GM12878 (cell line): ENCODE measurements at regions not wholly inside any gene's neighbourhood (a gene's known extent, or its start where the extent isn't known, plus 50 kb on each side); places are given as distances from the start of the nearest gene placed in this dataset.

Experiments
- ATAC-seq: fragments of 200-7000 bp; cut with Tn5 transposase; 3 replicates; pipeline ENCODE4 v1.9.1; 2020; ENCODE audit warnings: mild to moderate bottlenecking, moderate library complexity
- BruUV-seq: library from RNA; stranded (reverse); fragments of 400-500 nt; replicated peaks from 2 replicates; lab custom pipeline; 2021; lab: Mats Ljungman, UMichigan
- CTCF ChIA-PET: fragments of 300-600 bp; sonication (Branson Sonifier 250); formaldehyde crosslinking; extraction: SDS; loops from one replicate; lab custom pipeline; 2021; ENCODE audit warnings: inconsistent platforms; lab: Yijun Ruan, JAX
- POLR2A ChIA-PET: fragments of 350-600 bp; formaldehyde crosslinking; extraction: SDS; loops from one replicate; lab custom pipeline; 2021; ENCODE audit warnings: inconsistent platforms; lab: Charles Lee
- RAD21 ChIA-PET: fragments of 300-600 bp; sonication (Branson Sonifier 250); formaldehyde crosslinking; loops from one replicate; lab custom pipeline; 2023; ENCODE audit warnings: antibody characterized with exemption; ENCODE audit not compliant: unreplicated experiment; lab: Charles Lee
- SMC1A ChIA-PET: fragments of 300-600 bp; sonication (Branson Sonifier 250); formaldehyde crosslinking; loops from one replicate; lab custom pipeline; 2023; ENCODE audit not compliant: unreplicated experiment, uncharacterized antibody; lab: Charles Lee
- DNase-seq: peaks from one replicate; pipeline ENCODE4 v3.0.0-alpha.2; 2011; ENCODE audit warnings: low read depth, low spot score
- FAIRE-seq: peaks from 3 replicates; lab custom pipeline; 2011; peaks lifted over from hg19 to GRCh38; lab: Jason Lieb, UNC
- H2AFZ ChIP-seq: 2 replicates; pipeline ENCODE4 v1.6.0; 2011; ENCODE audit warnings: low read depth, low read length, control low read depth; ENCODE audit not compliant: control insufficient read depth
- H3K27ac ChIP-seq: 2 replicates; pipeline ENCODE4 v1.5.1; 2011; ENCODE audit warnings: control low read depth; ENCODE audit not compliant: control insufficient read depth, insufficient read depth
- H3K27me3 ChIP-seq, 2 experiments: replicated peaks in 1 of 2; 2 replicates each; pipeline versions ENCODE4 v1.6.0 to v1.6.1; 2011; ENCODE audit warnings: low read length in 1 of 2; ENCODE audit not compliant: control insufficient read depth in 2 of 2, insufficient read depth in 2 of 2
- H3K36me3 ChIP-seq, 2 experiments: 2 replicates each; pipeline ENCODE4 v1.5.1; 2011; ENCODE audit warnings: low read length in 1 of 2; ENCODE audit not compliant: control insufficient read depth in 2 of 2, insufficient read depth in 2 of 2
- H3K4me1 ChIP-seq: 2 replicates; pipeline ENCODE4 v1.6.1; 2011; ENCODE audit warnings: mild to moderate bottlenecking, low read length, moderate library complexity, mixed read lengths; ENCODE audit not compliant: control insufficient read depth, insufficient read depth
- H3K4me2 ChIP-seq: 2 replicates; pipeline ENCODE4 v1.6.0; 2011; ENCODE audit warnings: control low read depth; ENCODE audit not compliant: control insufficient read depth, insufficient read depth
- H3K4me3 ChIP-seq: fragments of 200-600 bp; sonication (generic); 2 replicates; pipeline ENCODE4 v1.5.1; 2016
- H3K79me2 ChIP-seq: 2 replicates; pipeline ENCODE4 v1.6.0; 2011; ENCODE audit warnings: low read length; ENCODE audit not compliant: control insufficient read depth, insufficient read depth
- H3K9ac ChIP-seq: 2 replicates; pipeline ENCODE4 v1.8.0; 2011; ENCODE audit warnings: low read length, control low read depth, mixed read lengths; ENCODE audit not compliant: control insufficient read depth, insufficient read depth
- H3K9me3 ChIP-seq: replicated peaks from 3 replicates; pipeline ENCODE4 v1.5.1; 2011; ENCODE audit warnings: mild to moderate bottlenecking, low read length; ENCODE audit not compliant: control insufficient read depth, insufficient read depth
- H4K20me1 ChIP-seq: 2 replicates; pipeline ENCODE4 v1.6.0; 2011; ENCODE audit not compliant: control insufficient read depth, insufficient read depth
- ATF2 ChIP-seq: IDR thresholded peaks from 2 replicates; pipeline ENCODE4 v1.6.1; 2012; ENCODE audit warnings: low read length, inconsistent platforms
- CREB1 ChIP-seq: IDR thresholded peaks from 2 replicates; pipeline ENCODE4 v1.6.1; 2012; ENCODE audit warnings: low read depth, mild to moderate bottlenecking, inconsistent platforms
- E2F4 ChIP-seq: IDR thresholded peaks from 2 replicates; pipeline ENCODE4 v1.6.1; 2012; ENCODE audit warnings: low read depth, low read length, improper control_type of control experiment
- EGR1 ChIP-seq, 2 experiments: IDR thresholded peaks; 1 replicate in 1 of 2; 2 replicates in 1 of 2; pipeline ENCODE4 v1.6.1; 2011 to 2012; ENCODE audit warnings: low read depth in 2 of 2, low read length in 2 of 2, borderline replicate concordance in 1 of 2, mild to moderate bottlenecking in 1 of 2, moderate library complexity in 1 of 2
- IRF4 ChIP-seq: IDR thresholded peaks from 2 replicates; pipeline ENCODE4 v1.6.1; 2011; ENCODE audit warnings: low read depth, low read length
- IRF5 ChIP-seq: fragments of 450-650 bp; IDR thresholded peaks from 2 replicates; pipeline ENCODE4 v1.6.1; 2017; ENCODE audit warnings: borderline replicate concordance
- MAX ChIP-seq: IDR thresholded peaks from 2 replicates; pipeline ENCODE4 v1.6.1; 2012; ENCODE audit warnings: low read depth, low read length, improper control_type of control experiment
- MTA3 ChIP-seq: IDR thresholded peaks from 2 replicates; pipeline ENCODE4 v1.6.1; 2012; ENCODE audit warnings: low read length, inconsistent platforms, borderline replicate concordance
- POLR2AphosphoS2 ChIP-seq: IDR thresholded peaks from 2 replicates; pipeline ENCODE4 v1.6.1; 2011; ENCODE audit warnings: low read depth, mild to moderate bottlenecking, low read length, improper control_type of control experiment, moderate library complexity
- RBBP5 ChIP-seq: fragments of 200-600 bp; sonication (generic); conservative IDR thresholded peaks from 2 replicates; pipeline ENCODE4 v1.6.1; 2016
- RCOR1 ChIP-seq: conservative IDR thresholded peaks from 2 replicates; pipeline ENCODE4 v1.6.1; 2012; ENCODE audit warnings: low read depth, low read length, improper control_type of control experiment
- RELA ChIP-seq: fragments of 450-650 bp; IDR thresholded peaks from 2 replicates; pipeline ENCODE4 v1.8.0; 2014; ENCODE audit warnings: borderline replicate concordance; ENCODE audit not compliant: partially characterized antibody
- SREBF1 ChIP-seq: IDR thresholded peaks from 2 replicates; pipeline ENCODE4 v1.6.1; 2012; ENCODE audit warnings: mild to moderate bottlenecking, low read length
- TAF1 ChIP-seq: IDR thresholded peaks from 2 replicates; pipeline ENCODE4 v1.6.1; 2011; ENCODE audit warnings: mild to moderate bottlenecking, low read depth, low read length, borderline replicate concordance
- ZBTB40 ChIP-seq: fragments of 450-650 bp; IDR thresholded peaks from 2 replicates; pipeline ENCODE4 v1.6.1; 2016; ENCODE audit warnings: mild to moderate bottlenecking, moderate library complexity, borderline replicate concordance
- WGBS: methylation state at CpG from one replicate; pipeline ENCODE4 v1.1.6; 2016; ENCODE audit warnings: low lambda C conversion rate; ENCODE audit not compliant: insufficient replicate concordance, insufficient coverage; ENCODE audit errors: missing lambda C conversion rate; 5-methylcytosine and 5-hydroxymethylcytosine counted together
- in situ Hi-C: fragments of 300-500 bp; cut with MboI; formaldehyde crosslinking; loops from 9 replicates; pipeline ENCODE4 v1.14.3; 2018; ENCODE audit warnings: mixed read lengths
- intact Hi-C: fragments of 100-400 bp; cut with micrococcal nuclease; formaldehyde crosslinking; loops from one replicate; pipeline ENCODE4 v1.14.2; 2022; ENCODE audit not compliant: unreplicated experiment

- ChIA-PET SMC1A (no interaction called here), CTCF (no interaction called here), POLR2A (no interaction called here), RAD21 (no interaction called here)
- no peak overlapping the region for H3K4me2 ChIP-seq
- H4K20me1 ChIP-seq, result no peaks in the 10 kb centered on the region
- ATAC-seq (no peak), FAIRE-seq (no peak), DNase-seq (no peak)
- no peaks in the 10 kb centered on the region for H3K4me1 ChIP-seq
- no peaks in the 10 kb centered on the region; a peak in 1 of 4 replicates for H3K27me3 ChIP-seq
- H3K79me2 ChIP-seq, result no peaks in the 10 kb centered on the region
- no peaks in the 10 kb centered on the region for H3K36me3 ChIP-seq
- H3K27ac ChIP-seq, result no peak overlapping the region
- WGBS, result 15% methylated on average over 4 of the region's 4 CpGs
- H3K9ac ChIP-seq, result no peak overlapping the region
- H3K9me3 ChIP-seq, result no peaks in the 10 kb centered on the region
- BruUV-seq, result no TSS peak
- H2AFZ ChIP-seq, result no peak overlapping the region
- in situ Hi-C loops, result no loop called here
- no peak overlapping the region for H3K4me3 ChIP-seq
- intact Hi-C loops, result no loop called here
- TF ChIP-seq CREB1 (no peak), RELA (no peak), TAF1 (no peak), MAX (no peak), RCOR1 (no peak), RBBP5 (no peak), EGR1 (IDR thresholded peaks at IDR 0.05; ENCODE audit: borderline replicate concordance in 1 of 2, low read depth in 2 of 2, low read length in 2 of 2) (no peak), ATF2 (no peak), IRF5 (no peak), POLR2AphosphoS2 (no peak), SREBF1 (no peak), IRF4 (no peak), E2F4 (no peak), MTA3 (no peak), ZBTB40 (no peak)
Measured at GRCh38 chr10:78464118-78464855, 430.6 kb downstream of the RPS24 start.
